ENCODE measurements at regions not wholly inside any gene's neighbourhood (a gene's known extent, or its start where the extent isn't known, plus 50 kb on each side); places are given as distances from the start of the nearest gene placed in this dataset.
"Not testable (repeated sequence)": the region's sequence is repeated elsewhere in the genome, so short reads cannot be mapped to it uniquely, and the experiment has no call there.

GRCh38 chr2:53028225-53028624, 739.4 kb upstream of the CHAC2 start:
- CTCF ChIA-PET: no interaction called here
- no peaks in the 10 kb centered on the region for H3K27me3 ChIP-seq (ENCODE audit: control insufficient read depth, insufficient read depth, low read length)
- no peaks in the 10 kb centered on the region for H3K9me3 ChIP-seq (ENCODE audit: control insufficient read depth, insufficient read depth, low read length)
- peak; percentile 50 for DNase-seq (ENCODE audit: low read depth, low spot score)
- TF ChIP-seq, protein P1, sequence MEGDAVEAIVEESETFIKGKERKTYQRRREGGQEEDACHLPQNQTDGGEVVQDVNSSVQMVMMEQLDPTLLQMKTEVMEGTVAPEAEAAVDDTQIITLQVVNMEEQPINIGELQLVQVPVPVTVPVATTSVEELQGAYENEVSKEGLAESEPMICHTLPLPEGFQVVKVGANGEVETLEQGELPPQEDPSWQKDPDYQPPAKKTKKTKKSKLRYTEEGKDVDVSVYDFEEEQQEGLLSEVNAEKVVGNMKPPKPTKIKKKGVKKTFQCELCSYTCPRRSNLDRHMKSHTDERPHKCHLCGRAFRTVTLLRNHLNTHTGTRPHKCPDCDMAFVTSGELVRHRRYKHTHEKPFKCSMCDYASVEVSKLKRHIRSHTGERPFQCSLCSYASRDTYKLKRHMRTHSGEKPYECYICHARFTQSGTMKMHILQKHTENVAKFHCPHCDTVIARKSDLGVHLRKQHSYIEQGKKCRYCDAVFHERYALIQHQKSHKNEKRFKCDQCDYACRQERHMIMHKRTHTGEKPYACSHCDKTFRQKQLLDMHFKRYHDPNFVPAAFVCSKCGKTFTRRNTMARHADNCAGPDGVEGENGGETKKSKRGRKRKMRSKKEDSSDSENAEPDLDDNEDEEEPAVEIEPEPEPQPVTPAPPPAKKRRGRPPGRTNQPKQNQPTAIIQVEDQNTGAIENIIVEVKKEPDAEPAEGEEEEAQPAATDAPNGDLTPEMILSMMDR (IDR thresholded peaks at IDR 0.05; ENCODE audit: low read depth, low read length): no peak
- POLR2A ChIA-PET: no interaction called here
- no peak overlapping the region for H3K4me3 ChIP-seq (ENCODE audit: low read depth, low read length)
- no peak overlapping the region for H3K27ac ChIP-seq (ENCODE audit: low read depth, low read length)

- CTCF ChIA-PET: interaction anchor here (0.6 kb wide), 1 partner anchor 326 kb away, joined by 3 read pairs; no protein-coding TSS in a partner anchor
- not testable (repeated sequence) for DNase-seq (ENCODE audit: low read depth, low spot score)
Observed at GRCh38 chr2:53022248-53022647, 745.4 kb upstream of the CHAC2 start.

DNA sequence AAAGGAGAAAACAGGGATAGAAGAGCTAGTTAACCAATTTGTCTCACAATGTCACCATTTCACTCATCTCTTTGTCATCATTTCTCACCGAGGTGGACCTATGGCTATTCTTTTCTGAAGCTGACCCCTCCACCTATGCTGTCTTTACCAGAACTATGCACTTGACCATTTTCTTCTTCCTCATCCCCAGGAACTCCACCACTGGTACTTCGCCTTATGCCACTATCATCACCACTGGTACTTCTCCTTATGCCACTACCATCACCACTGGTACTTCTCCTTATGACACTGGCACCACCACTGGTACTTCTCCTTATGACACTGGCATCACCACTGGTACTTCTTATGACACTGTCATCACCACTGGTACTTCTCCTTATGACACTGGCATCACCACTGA, 745.8 kb upstream of the CHAC2 start:
- POLR2A ChIA-PET: no interaction called here
- H3K9me3 ChIP-seq (ENCODE audit: control insufficient read depth, insufficient read depth, low read length): no peaks in the 10 kb centered on the region
- CTCF ChIA-PET: interaction anchor here (0.6 kb wide), 1 partner anchor 326 kb away, joined by 3 read pairs; no protein-coding TSS in a partner anchor
- H3K27me3 ChIP-seq (ENCODE audit: control insufficient read depth, insufficient read depth, low read length): no peaks in the 10 kb centered on the region
- TF ChIP-seq, protein P1 (IDR thresholded peaks at IDR 0.05; ENCODE audit: low read depth, low read length): no peak
- no peak overlapping the region for H3K4me3 ChIP-seq (ENCODE audit: low read depth, low read length)
- DNase-seq (ENCODE audit: low read depth, low spot score): no peak
- no peak overlapping the region for H3K27ac ChIP-seq (ENCODE audit: low read depth, low read length)

More at GRCh38 chr2:53022248-53022647, 745.4 kb upstream of the CHAC2 start:
- H3K9me3 ChIP-seq (ENCODE audit: control insufficient read depth, insufficient read depth, low read length); POLR2A ChIA-PET; H3K27ac ChIP-seq (ENCODE audit: low read depth, low read length); H3K27me3 ChIP-seq (ENCODE audit: control insufficient read depth, insufficient read depth, low read length); H3K4me3 ChIP-seq (ENCODE audit: low read depth, low read length): not testable (repeated sequence)

DNA sequence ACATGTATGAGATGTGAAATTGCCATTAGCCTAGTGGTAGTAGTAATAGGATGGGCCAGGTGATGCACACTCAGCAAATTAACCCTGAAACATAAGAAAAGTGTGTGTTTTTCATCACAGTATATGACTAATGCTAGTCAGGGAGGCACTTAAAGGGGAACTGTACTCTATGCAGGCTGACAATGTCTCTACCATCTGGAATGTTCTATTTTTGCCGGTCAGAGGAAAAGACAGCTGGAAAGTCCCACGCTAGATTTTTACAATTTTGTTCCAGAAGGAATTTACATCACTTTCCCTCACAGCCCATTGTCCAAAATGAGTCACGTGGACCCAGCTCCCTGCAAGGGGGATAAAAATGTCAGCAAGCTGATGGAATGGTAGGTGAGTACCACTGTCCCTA, 746.3 kb upstream of the CHAC2 start:
- Histone ChIP-seq H3K27me3 (ENCODE audit: control insufficient read depth, insufficient read depth, low read length) (no peaks in the 10 kb centered on the region), H3K9me3 (ENCODE audit: control insufficient read depth, insufficient read depth, low read length) (no peaks in the 10 kb centered on the region), H3K4me3 (ENCODE audit: low read depth, low read length) (no peak overlapping the region), H3K27ac (ENCODE audit: low read depth, low read length) (no peak overlapping the region)
- POLR2A ChIA-PET: no interaction called here
- TF ChIP-seq, protein P1 (IDR thresholded peaks at IDR 0.05; ENCODE audit: low read depth, low read length): no peak
- DNase-seq (ENCODE audit: low read depth, low spot score): peak; percentile 62
- CTCF ChIA-PET: no interaction called here

DNA sequence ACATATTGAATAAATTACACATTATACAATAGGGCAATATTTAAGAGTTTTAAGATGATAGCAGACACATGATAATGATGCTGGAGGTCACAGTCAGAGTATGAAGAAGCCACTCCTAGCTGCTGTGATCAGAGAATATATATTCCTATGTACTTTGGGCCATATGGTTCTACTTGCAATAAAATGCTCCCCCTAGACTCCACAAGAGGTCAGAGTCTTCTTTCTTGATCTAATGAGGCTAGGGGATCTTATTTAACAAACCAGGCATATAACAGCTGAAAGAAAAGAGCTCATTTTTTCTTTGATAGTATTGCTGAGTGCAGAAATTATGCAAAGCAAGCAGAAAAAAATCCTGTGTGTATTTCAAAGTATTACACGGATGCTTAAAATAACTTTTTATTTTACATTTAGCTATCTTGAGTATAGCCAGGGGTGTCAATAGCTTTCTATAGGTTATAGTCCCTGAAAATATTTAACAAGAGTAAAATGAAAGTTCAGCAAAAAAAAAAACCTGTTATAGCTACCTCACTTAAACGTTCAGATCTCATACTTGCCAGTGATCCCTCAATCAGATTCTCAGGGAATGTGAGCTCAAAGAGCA, 748.7 kb upstream of the CHAC2 start:
- TF ChIP-seq, protein P1 (IDR thresholded peaks at IDR 0.05; ENCODE audit: low read depth, low read length): peak; percentile 51
- POLR2A ChIA-PET: no interaction called here
- CTCF ChIA-PET: interaction anchor here (0.7 to 1.3 kb wide), 6 partner anchors 14 to 582 kb away, joined by 3 to 9 read pairs (median 6); no protein-coding TSS in a partner anchor
- no peak overlapping the region for H3K27ac ChIP-seq (ENCODE audit: low read depth, low read length)
- H3K9me3 ChIP-seq (ENCODE audit: control insufficient read depth, insufficient read depth, low read length): no peaks in the 10 kb centered on the region
- no peak overlapping the region for H3K4me3 ChIP-seq (ENCODE audit: low read depth, low read length)
- no peaks in the 10 kb centered on the region for H3K27me3 ChIP-seq (ENCODE audit: control insufficient read depth, insufficient read depth, low read length)
- DNase-seq (ENCODE audit: low read depth, low spot score): no peak

Data from AG04450 (cell line).